HL-60 (cell line): ENCODE measurements at regions not wholly inside any gene's neighbourhood (a gene's known extent, or its start where the extent isn't known, plus 50 kb on each side); places are given as distances from the start of the nearest gene placed in this dataset.

Experiments used
- DNase-seq, 2 experiments: peaks; one replicate each; pipeline ENCODE4 v3.0.0-alpha.2; 2010 to 2020; ENCODE audit warnings: low read depth in 1 of 2, low spot score in 1 of 2
- H3K27ac ChIP-seq: fragments of 250-450 bp; sonication (Bioruptor Pico); replicated peaks from 2 replicates; pipeline ENCODE4 v1.5.1; 2020; ENCODE audit warnings: mild to moderate bottlenecking, moderate library complexity
- H3K27me3 ChIP-seq: fragments of 250-450 bp; sonication (Bioruptor Pico); 2 replicates; pipeline ENCODE4 v1.5.1; 2021; ENCODE audit warnings: mild to moderate bottlenecking, moderate library complexity; ENCODE audit not compliant: insufficient read depth, poor library complexity, severe bottlenecking
- H3K4me3 ChIP-seq: replicated peaks from 2 replicates; pipeline ENCODE4 v1.5.1; 2011; ENCODE audit warnings: mild to moderate bottlenecking, control low read depth, low read length; ENCODE audit not compliant: insufficient read depth
- GABPA ChIP-seq: IDR thresholded peaks from 2 replicates; pipeline ENCODE4 v1.6.1; 2012; ENCODE audit warnings: low read depth
- POLR2AphosphoS5 ChIP-seq: IDR thresholded peaks from 2 replicates; pipeline ENCODE4 v1.6.1; 2012; ENCODE audit warnings: low read depth
- SPI1 ChIP-seq: IDR thresholded peaks from 2 replicates; pipeline ENCODE4 v1.6.1; 2012; ENCODE audit warnings: low read depth, mild to moderate bottlenecking, borderline replicate concordance
- TF ChIP-seq, protein P1 (sequence below): IDR thresholded peaks from 2 replicates; pipeline ENCODE4 v1.6.1; 2012; ENCODE audit warnings: low read depth; ENCODE audit not compliant: insufficient replicate concordance
- TF ChIP-seq, protein P2 (sequence below): IDR thresholded peaks from one replicate; pipeline ENCODE4 v1.5.1; 2011; ENCODE audit warnings: low read length, control low read depth, inconsistent platforms; ENCODE audit not compliant: insufficient read depth

DNA sequence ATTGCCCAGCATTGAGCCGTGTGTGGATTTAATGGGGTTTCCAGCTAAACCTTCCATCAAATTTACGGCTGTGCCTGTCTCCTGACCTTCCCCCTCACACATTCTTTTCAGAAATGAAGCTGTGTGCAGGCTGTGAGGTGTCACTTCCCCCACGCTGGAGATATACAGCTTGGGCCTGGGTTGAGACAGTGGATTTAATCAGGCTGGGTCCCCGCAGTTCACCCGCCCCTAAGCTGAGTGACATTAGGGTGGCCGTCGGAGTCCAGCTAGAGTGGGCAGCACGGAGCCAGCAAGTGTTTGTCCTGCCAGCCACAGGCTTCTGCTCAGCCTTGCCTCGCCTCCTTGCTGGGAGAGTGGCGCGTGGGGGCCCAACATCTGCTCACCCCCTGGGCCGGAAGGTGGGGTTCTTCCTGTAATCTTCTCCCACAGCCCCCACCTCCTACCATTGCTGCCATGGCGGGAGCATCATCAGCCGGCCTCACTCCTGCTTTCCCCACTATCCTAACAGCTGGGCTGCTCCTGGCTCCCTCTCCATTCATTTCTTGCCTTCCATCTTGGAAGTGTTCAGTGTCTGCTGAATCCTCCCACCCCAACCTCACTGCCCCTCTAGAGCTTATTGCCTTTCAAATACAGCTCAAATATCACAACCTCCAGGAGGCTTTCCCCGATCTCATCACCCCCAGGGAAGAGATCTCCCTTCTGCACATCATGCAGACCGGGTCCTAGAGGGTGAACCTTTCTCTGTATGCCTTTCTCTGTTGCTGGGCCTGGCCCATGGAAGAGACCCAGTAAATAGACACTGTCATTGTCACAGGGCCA is 149.0 kb downstream of the GLI2 start:
- TF ChIP-seq POLR2AphosphoS5 (no peak), GABPA (no peak), SPI1 (no peak)
- TF ChIP-seq, protein P1, sequence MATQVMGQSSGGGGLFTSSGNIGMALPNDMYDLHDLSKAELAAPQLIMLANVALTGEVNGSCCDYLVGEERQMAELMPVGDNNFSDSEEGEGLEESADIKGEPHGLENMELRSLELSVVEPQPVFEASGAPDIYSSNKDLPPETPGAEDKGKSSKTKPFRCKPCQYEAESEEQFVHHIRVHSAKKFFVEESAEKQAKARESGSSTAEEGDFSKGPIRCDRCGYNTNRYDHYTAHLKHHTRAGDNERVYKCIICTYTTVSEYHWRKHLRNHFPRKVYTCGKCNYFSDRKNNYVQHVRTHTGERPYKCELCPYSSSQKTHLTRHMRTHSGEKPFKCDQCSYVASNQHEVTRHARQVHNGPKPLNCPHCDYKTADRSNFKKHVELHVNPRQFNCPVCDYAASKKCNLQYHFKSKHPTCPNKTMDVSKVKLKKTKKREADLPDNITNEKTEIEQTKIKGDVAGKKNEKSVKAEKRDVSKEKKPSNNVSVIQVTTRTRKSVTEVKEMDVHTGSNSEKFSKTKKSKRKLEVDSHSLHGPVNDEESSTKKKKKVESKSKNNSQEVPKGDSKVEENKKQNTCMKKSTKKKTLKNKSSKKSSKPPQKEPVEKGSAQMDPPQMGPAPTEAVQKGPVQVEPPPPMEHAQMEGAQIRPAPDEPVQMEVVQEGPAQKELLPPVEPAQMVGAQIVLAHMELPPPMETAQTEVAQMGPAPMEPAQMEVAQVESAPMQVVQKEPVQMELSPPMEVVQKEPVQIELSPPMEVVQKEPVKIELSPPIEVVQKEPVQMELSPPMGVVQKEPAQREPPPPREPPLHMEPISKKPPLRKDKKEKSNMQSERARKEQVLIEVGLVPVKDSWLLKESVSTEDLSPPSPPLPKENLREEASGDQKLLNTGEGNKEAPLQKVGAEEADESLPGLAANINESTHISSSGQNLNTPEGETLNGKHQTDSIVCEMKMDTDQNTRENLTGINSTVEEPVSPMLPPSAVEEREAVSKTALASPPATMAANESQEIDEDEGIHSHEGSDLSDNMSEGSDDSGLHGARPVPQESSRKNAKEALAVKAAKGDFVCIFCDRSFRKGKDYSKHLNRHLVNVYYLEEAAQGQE: no peak
- TF ChIP-seq, protein P2, sequence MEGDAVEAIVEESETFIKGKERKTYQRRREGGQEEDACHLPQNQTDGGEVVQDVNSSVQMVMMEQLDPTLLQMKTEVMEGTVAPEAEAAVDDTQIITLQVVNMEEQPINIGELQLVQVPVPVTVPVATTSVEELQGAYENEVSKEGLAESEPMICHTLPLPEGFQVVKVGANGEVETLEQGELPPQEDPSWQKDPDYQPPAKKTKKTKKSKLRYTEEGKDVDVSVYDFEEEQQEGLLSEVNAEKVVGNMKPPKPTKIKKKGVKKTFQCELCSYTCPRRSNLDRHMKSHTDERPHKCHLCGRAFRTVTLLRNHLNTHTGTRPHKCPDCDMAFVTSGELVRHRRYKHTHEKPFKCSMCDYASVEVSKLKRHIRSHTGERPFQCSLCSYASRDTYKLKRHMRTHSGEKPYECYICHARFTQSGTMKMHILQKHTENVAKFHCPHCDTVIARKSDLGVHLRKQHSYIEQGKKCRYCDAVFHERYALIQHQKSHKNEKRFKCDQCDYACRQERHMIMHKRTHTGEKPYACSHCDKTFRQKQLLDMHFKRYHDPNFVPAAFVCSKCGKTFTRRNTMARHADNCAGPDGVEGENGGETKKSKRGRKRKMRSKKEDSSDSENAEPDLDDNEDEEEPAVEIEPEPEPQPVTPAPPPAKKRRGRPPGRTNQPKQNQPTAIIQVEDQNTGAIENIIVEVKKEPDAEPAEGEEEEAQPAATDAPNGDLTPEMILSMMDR: no peak
- DNase-seq: no peak
- Histone ChIP-seq H3K27ac (no peak overlapping the region), H3K27me3 (peaks cover 3% of the 10 kb centered on the region), H3K4me3 (no peak overlapping the region)

DNA sequence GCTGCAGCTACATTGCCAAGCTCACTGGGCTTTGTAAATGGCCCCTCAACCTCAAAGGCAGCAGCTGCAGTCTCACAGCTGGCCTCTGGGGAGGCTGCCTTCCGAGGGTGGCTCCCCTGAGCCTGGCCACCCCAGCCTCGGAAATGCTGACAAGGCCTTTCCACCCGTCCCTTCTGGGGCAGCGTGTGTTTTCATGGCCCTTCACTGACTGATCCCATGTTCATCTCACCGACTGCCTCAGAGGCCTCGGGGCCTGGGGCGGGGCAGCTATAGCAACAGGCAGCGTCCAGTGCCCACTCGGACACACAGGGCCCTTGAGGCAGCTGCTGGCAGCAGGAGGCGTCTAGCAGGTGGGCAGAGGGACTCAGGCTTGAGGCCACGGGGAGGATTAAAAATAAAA is 149.7 kb downstream of the GLI2 start:
- no peak overlapping the region for H3K4me3 ChIP-seq
- no peak for DNase-seq
- H3K27me3 ChIP-seq: no peaks in the 10 kb centered on the region
- no peak overlapping the region for H3K27ac ChIP-seq
- no peak for TF ChIP-seq SPI1
- TF ChIP-seq, protein P2: no peak
- TF ChIP-seq, protein P1: no peak
- TF ChIP-seq POLR2AphosphoS5: no peak
- no peak for TF ChIP-seq GABPA

DNA sequence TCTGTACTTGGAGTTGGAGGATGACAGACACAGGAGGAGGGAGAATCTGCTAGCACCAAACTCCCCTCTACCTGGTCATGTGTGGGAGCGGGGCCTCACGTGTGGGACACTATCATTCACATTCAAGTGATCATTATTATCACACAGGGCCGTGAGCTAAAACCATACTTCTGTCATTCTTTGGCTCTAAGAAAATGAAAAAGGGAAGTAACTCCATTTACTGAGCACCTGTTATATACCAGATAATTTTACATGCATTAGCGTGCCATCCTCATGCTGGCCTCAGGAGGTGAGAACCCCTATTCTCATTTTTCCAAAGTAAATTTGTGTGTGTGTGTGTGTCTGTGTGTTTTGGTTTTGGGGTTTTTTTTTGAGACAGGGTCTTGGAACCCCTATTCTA is 150.1 kb downstream of the GLI2 start:
- TF ChIP-seq, protein P2: no peak
- TF ChIP-seq POLR2AphosphoS5: no peak
- TF ChIP-seq GABPA: no peak
- TF ChIP-seq, protein P1: no peak
- TF ChIP-seq SPI1: no peak
- DNase-seq: no peak
- Histone ChIP-seq H3K27me3 (no peaks in the 10 kb centered on the region), H3K27ac (no peak overlapping the region), H3K4me3 (no peak overlapping the region)
